ENCODE measurements at regions not wholly inside any gene's neighbourhood (a gene's known extent, or its start where the extent isn't known, plus 50 kb on each side); places are given as distances from the start of the nearest gene placed in this dataset.

DNA sequence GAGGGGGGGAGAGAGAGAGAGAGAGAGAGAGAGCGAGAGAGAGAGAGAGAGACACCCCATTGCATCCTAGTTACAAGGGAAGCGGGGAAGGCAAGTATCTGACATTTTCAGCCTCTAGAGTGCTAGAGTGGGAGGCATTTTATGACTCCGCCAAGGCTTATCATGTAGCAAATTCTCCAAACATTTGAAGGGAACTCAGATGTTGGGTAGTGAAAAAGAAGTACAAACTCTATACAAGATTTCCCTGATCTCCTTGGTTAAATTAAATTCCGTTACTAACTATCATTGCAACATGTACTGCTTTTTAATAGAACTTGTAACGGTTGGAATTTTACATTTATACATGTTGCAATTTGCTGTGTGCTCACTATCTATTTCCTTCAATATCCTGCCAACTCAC lies 83.4 kb upstream of the FAM3C start:
- no peaks in the 10 kb centered on the region for H3K27me3 Mint-ChIP-seq (ENCODE audit: low read depth)
- H3K36me3 Mint-ChIP-seq (ENCODE audit: low read depth), result no peaks in the 10 kb centered on the region
- H3K9me3 Mint-ChIP-seq, result no peaks in the 10 kb centered on the region
- TF ChIP-seq, protein P1, sequence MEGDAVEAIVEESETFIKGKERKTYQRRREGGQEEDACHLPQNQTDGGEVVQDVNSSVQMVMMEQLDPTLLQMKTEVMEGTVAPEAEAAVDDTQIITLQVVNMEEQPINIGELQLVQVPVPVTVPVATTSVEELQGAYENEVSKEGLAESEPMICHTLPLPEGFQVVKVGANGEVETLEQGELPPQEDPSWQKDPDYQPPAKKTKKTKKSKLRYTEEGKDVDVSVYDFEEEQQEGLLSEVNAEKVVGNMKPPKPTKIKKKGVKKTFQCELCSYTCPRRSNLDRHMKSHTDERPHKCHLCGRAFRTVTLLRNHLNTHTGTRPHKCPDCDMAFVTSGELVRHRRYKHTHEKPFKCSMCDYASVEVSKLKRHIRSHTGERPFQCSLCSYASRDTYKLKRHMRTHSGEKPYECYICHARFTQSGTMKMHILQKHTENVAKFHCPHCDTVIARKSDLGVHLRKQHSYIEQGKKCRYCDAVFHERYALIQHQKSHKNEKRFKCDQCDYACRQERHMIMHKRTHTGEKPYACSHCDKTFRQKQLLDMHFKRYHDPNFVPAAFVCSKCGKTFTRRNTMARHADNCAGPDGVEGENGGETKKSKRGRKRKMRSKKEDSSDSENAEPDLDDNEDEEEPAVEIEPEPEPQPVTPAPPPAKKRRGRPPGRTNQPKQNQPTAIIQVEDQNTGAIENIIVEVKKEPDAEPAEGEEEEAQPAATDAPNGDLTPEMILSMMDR (conservative IDR thresholded peaks at IDR 0.05), result no peak
- no peak overlapping the region for H3K27ac Mint-ChIP-seq (ENCODE audit: unreplicated experiment)
- peak overlapping the region; percentile 8 for H3K4me3 Mint-ChIP-seq
- DNase-seq (ENCODE audit: low read depth, low spot score), result no peak
- H3K4me1 Mint-ChIP-seq, result peaks cover 37% of the 10 kb centered on the region

DNA sequence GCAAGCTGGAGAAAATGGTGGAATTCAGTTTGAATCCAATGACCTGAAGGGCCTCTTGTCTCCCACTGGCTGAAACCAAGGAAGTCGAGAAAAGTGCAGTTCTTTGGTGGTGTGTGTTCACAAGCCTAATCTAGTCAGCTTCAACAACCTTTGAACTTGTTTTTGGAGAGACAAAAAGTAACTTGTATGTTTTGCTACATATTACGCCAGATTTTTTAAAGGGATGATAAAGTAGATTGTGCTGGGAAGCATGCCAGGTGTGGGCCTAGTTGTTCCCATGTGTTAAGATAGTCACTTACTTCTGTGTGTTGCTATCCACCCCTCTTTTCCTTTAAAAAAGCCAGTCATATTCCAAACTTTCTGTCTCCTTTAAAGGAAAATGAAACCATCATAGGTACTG lies 79.7 kb upstream of the FAM3C start:
- Mint-ChIP-seq H3K9me3 (no peaks in the 10 kb centered on the region), H3K4me3 (no peak overlapping the region), H3K4me1 (peaks cover 26% of the 10 kb centered on the region), H3K27me3 (ENCODE audit: low read depth) (no peaks in the 10 kb centered on the region), H3K27ac (ENCODE audit: unreplicated experiment) (no peak overlapping the region), H3K36me3 (ENCODE audit: low read depth) (no peaks in the 10 kb centered on the region)
- no peak for DNase-seq (ENCODE audit: low read depth, low spot score)
- TF ChIP-seq, protein P1 (conservative IDR thresholded peaks at IDR 0.05), result no peak

DNA sequence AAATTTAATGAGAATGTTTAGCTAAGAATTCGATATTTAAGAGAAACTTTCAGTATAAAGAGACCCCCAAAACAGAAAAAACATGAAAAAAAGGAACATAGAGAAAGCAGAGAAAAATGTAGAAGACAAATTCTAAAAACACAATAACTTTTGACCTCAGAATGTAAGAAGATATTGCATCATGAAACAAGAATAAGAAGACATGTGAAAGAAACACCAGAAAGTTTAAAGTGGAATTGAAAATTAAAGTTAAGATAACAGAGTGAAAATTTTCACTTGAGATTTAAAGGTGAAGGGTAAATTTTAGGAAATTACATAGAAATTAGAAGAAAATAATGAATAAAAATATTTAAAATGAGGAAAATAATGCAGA lies 78.2 kb upstream of the FAM3C start:
- no peak for DNase-seq (ENCODE audit: low read depth, low spot score)
- TF ChIP-seq, protein P1 (conservative IDR thresholded peaks at IDR 0.05), result no peak
- Mint-ChIP-seq H3K4me1 (peaks cover 12% of the 10 kb centered on the region), H3K4me3 (no peak overlapping the region), H3K36me3 (ENCODE audit: low read depth) (no peaks in the 10 kb centered on the region), H3K27ac (ENCODE audit: unreplicated experiment) (no peak overlapping the region), H3K9me3 (no peaks in the 10 kb centered on the region), H3K27me3 (ENCODE audit: low read depth) (no peaks in the 10 kb centered on the region)

DNA sequence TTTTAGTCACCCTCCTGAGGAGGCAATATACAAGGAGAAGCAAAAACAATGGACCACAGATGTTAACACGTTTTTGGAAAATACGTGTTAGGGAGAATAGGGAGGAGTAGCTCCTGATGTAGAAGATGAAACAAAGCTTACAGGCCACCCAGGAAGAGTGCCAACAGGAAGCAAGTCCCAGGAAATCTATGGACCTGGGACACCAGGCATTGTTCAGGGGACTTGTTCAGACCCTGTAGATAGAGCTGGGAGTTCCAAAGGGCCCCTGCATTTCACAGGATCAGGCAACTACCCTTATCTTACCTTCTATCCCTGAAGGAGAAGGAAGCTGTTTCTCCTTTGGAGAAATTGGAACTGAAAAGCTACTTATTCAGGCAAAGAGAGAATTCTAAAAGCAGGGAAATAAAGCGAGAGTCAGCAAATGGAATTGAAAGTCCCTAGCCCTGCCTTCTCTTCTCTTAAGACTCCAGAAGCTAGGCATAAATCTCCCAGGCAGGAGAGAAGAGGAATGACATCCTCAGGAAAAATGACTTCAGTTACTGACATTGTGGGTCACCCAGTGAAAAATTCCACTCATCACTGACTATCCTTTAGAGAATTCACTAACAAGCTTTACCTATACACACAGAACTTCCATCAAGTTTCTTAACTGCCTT lies 77.7 kb upstream of the FAM3C start:
- TF ChIP-seq, protein P1 (conservative IDR thresholded peaks at IDR 0.05), result no peak
- Mint-ChIP-seq H3K36me3 (ENCODE audit: low read depth) (no peaks in the 10 kb centered on the region), H3K27ac (ENCODE audit: unreplicated experiment) (no peak overlapping the region), H3K4me1 (peaks cover 12% of the 10 kb centered on the region), H3K9me3 (no peaks in the 10 kb centered on the region), H3K4me3 (no peak overlapping the region), H3K27me3 (ENCODE audit: low read depth) (no peaks in the 10 kb centered on the region)
- DNase-seq (ENCODE audit: low read depth, low spot score), result no peak

DNA sequence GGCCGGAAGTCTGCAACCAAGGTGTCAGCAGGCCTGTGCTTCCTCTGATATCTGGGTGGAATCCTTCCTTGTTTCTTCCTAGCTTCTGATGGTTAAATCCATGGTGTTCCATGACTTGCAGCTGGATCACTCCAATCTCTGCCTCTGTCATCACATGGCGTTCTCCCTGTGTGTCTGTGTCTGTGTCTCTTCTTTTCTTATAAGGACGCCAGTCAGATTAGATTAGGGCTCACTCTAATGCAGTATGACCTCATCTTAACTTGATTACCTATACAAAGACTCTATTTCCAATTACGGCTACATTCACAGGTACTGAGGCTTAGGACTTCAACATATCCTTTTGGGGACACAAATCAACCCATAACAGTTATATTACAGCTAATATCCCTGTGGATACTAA lies 70.3 kb upstream of the FAM3C start:
- TF ChIP-seq, protein P1 (conservative IDR thresholded peaks at IDR 0.05), result no peak
- Mint-ChIP-seq H3K36me3 (ENCODE audit: low read depth) (no peaks in the 10 kb centered on the region), H3K9me3 (peaks cover 3% of the 10 kb centered on the region), H3K27ac (ENCODE audit: unreplicated experiment) (peak overlapping the region; percentile 51), H3K4me1 (peaks cover 15% of the 10 kb centered on the region), H3K4me3 (no peak overlapping the region), H3K27me3 (ENCODE audit: low read depth) (no peaks in the 10 kb centered on the region)
- no peak for DNase-seq (ENCODE audit: low read depth, low spot score)

Data from neural crest cell (in vitro differentiated cells).